ENCODE measurements at regions not wholly inside any gene's neighbourhood (a gene's known extent, or its start where the extent isn't known, plus 50 kb on each side); places are given as distances from the start of the nearest gene placed in this dataset.

GRCh38 chr12:23337213-23337612, 612.3 kb downstream of the SOX5 start:
- CTCF ChIA-PET: no interaction called here
- peak; percentile 0 for TF ChIP-seq CTCF (IDR thresholded peaks at IDR 0.05; ENCODE audit: control extremely low read depth, extremely low read depth, low read depth, missing control alignments)
- no peak for DNase-seq (ENCODE audit: extremely low spot score)
- POLR2A ChIA-PET: no interaction called here

- ChIA-PET POLR2A (no interaction called here), CTCF (interaction anchor here (1.3 to 1.5 kb wide), 2 partner anchors 9 to 14 kb away, joined by 4 to 7 read pairs; no protein-coding TSS in a partner anchor)
These were observed 609.1 kb downstream of the SOX5 start for GRCh38 chr12:23340351-23340750.

GRCh38 chr12:23342407-23342806, 607.1 kb downstream of the SOX5 start:
- CTCF ChIA-PET: no interaction called here
- TF ChIP-seq CTCF (IDR thresholded peaks at IDR 0.05; ENCODE audit: control extremely low read depth, extremely low read depth, low read depth, missing control alignments): no peak
- POLR2A ChIA-PET: no interaction called here
- DNase-seq (ENCODE audit: extremely low spot score): no peak

More at GRCh38 chr12:23340351-23340750, 609.1 kb downstream of the SOX5 start:
- no peak for DNase-seq (ENCODE audit: extremely low spot score)
- TF ChIP-seq CTCF (IDR thresholded peaks at IDR 0.05; ENCODE audit: control extremely low read depth, extremely low read depth, low read depth, missing control alignments): no peak

GRCh38 chr12:23349564-23349963, 599.9 kb downstream of the SOX5 start:
- CTCF ChIA-PET: no interaction called here
- POLR2A ChIA-PET: no interaction called here
- no peak for TF ChIP-seq CTCF (IDR thresholded peaks at IDR 0.05; ENCODE audit: control extremely low read depth, extremely low read depth, low read depth, missing control alignments)
- no peak for DNase-seq (ENCODE audit: extremely low spot score)

GRCh38 chr12:23350808-23351207, 598.7 kb downstream of the SOX5 start:
- TF ChIP-seq CTCF (IDR thresholded peaks at IDR 0.05; ENCODE audit: control extremely low read depth, extremely low read depth, low read depth, missing control alignments): no peak
- DNase-seq (ENCODE audit: extremely low spot score): no peak
- CTCF ChIA-PET: no interaction called here
- POLR2A ChIA-PET: no interaction called here

- ChIA-PET POLR2A (no interaction called here), CTCF (interaction anchor here (2.6 kb wide), 1 partner anchor 13 kb away, joined by 7 read pairs; no protein-coding TSS in a partner anchor)
- DNase-seq (ENCODE audit: extremely low spot score): no peak
- no peak for TF ChIP-seq CTCF (IDR thresholded peaks at IDR 0.05; ENCODE audit: control extremely low read depth, extremely low read depth, low read depth, missing control alignments)
These were observed 596.8 kb downstream of the SOX5 start for GRCh38 chr12:23352670-23353069.

- ChIA-PET CTCF (interaction anchor here (2.6 kb wide), 1 partner anchor 15 kb away, joined by 7 read pairs; no protein-coding TSS in a partner anchor), POLR2A (no interaction called here)
- no peak for DNase-seq (ENCODE audit: extremely low spot score)
- no peak for TF ChIP-seq CTCF (IDR thresholded peaks at IDR 0.05; ENCODE audit: control extremely low read depth, extremely low read depth, low read depth, missing control alignments)
These were observed 594.7 kb downstream of the SOX5 start for GRCh38 chr12:23354800-23355199.

All from GM10248 (cell line).